Gastroesophageal sphincter (tissue), 4 donors: ENCODE measurements at regions not wholly inside any gene's neighbourhood (a gene's known extent, or its start where the extent isn't known, plus 50 kb on each side); places are given as distances from the start of the nearest gene placed in this dataset.

Experiments used
- ATAC-seq: fragments of 150-250 bp; one replicate; pipeline ENCODE4 v1.9.1; 2016; ENCODE audit warnings: mild to moderate bottlenecking, moderate library complexity
- H3K27ac ChIP-seq, 4 donors: fragments of 200-600 bp; sonication (generic) in 3 of 4; 1 replicate in 3 of 4; 2 replicates in 1 of 4; pipeline ENCODE4 v1.5.1; 2016 to 2019
- H3K27me3 ChIP-seq: fragments of 200-600 bp; sonication (generic); one replicate; pipeline ENCODE4 v1.5.1; 2019
- H3K36me3 ChIP-seq, 2 donors: fragments of 200-600 bp; sonication (generic); one replicate each; pipeline ENCODE4 v1.5.1; 2019; ENCODE audit warnings: control low read depth in 1 of 2
- H3K4me1 ChIP-seq, 3 donors: fragments of 200-600 bp; sonication (generic); 1 replicate in 2 of 3; 2 replicates in 1 of 3; pipeline ENCODE4 v1.5.1; 2016 to 2019; ENCODE audit warnings: control low read depth in 2 of 3
- H3K4me3 ChIP-seq, 2 donors: fragments of 200-600 bp; sonication (generic); one replicate each; pipeline ENCODE4 v1.5.1; 2019; ENCODE audit warnings: mild to moderate bottlenecking in 1 of 2, moderate library complexity in 1 of 2
- H3K9me3 ChIP-seq, 3 donors: fragments of 200-600 bp; sonication (generic); one replicate each; pipeline ENCODE4 v1.5.1; 2017 to 2019; ENCODE audit warnings: control low read depth in 2 of 3
- EP300 ChIP-seq: sonication (generic); formaldehyde crosslinking; IDR thresholded peaks from one replicate; pipeline ENCODE4 v1.6.1; 2017; ENCODE audit warnings: antibody characterized with exemption, mild to moderate bottlenecking
- POLR2A ChIP-seq, 2 donors: fragments of 450-650 bp; IDR thresholded peaks; one replicate each; pipeline ENCODE4 v1.6.1; 2017; ENCODE audit warnings: antibody characterized with exemption in 2 of 2, mild to moderate bottlenecking in 2 of 2, moderate library complexity in 1 of 2
- POLR2AphosphoS5 ChIP-seq: sonication (generic); formaldehyde crosslinking; IDR thresholded peaks from one replicate; pipeline ENCODE4 v1.6.1; 2017; ENCODE audit warnings: antibody characterized with exemption
- WGBS, 2 donors: methylation state at CpG; one replicate each; pipeline ENCODE4 v1.1.5; 2018; ENCODE audit warnings: low coverage in 1 of 2; 5-methylcytosine and 5-hydroxymethylcytosine counted together
- TF ChIP-seq, protein P1 (sequence below), 4 experiments: fragments of 200-600 bp in 2 of 4; fragments of 450-650 bp in 2 of 4; sonication (generic) in 1 of 4; IDR thresholded peaks; one replicate each; pipeline ENCODE4 v1.5.1; 2017 to 2019; ENCODE audit warnings: antibody characterized with exemption in 4 of 4, mild to moderate bottlenecking in 2 of 4, moderate library complexity in 2 of 4

GRCh38 chr5:105409695-105410094 lies 1847.1 kb upstream of the NUDT12 start:
- Histone ChIP-seq H3K4me3 (no peak overlapping the region), H3K27ac (no peak overlapping the region), H3K4me1 (no peaks in the 10 kb centered on the region), H3K36me3 (no peaks in the 10 kb centered on the region), H3K9me3 (no peaks in the 10 kb centered on the region), H3K27me3 (no peaks in the 10 kb centered on the region)
- TF ChIP-seq POLR2A (IDR thresholded peaks at IDR 0.05) = no peak
- no peak for TF ChIP-seq POLR2AphosphoS5
- TF ChIP-seq, protein P1, sequence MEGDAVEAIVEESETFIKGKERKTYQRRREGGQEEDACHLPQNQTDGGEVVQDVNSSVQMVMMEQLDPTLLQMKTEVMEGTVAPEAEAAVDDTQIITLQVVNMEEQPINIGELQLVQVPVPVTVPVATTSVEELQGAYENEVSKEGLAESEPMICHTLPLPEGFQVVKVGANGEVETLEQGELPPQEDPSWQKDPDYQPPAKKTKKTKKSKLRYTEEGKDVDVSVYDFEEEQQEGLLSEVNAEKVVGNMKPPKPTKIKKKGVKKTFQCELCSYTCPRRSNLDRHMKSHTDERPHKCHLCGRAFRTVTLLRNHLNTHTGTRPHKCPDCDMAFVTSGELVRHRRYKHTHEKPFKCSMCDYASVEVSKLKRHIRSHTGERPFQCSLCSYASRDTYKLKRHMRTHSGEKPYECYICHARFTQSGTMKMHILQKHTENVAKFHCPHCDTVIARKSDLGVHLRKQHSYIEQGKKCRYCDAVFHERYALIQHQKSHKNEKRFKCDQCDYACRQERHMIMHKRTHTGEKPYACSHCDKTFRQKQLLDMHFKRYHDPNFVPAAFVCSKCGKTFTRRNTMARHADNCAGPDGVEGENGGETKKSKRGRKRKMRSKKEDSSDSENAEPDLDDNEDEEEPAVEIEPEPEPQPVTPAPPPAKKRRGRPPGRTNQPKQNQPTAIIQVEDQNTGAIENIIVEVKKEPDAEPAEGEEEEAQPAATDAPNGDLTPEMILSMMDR (IDR thresholded peaks at IDR 0.05) = no peak
- TF ChIP-seq EP300 = no peak
- no peak for ATAC-seq
- 100% methylated on average over 1 of the region's 1 CpG for WGBS, 2 donors

GRCh38 chr5:105407200-105407599 lies 1844.6 kb upstream of the NUDT12 start:
- Histone ChIP-seq H3K4me1 (no peaks in the 10 kb centered on the region), H3K36me3 (no peaks in the 10 kb centered on the region), H3K27me3 (no peaks in the 10 kb centered on the region), H3K27ac (no peak overlapping the region), H3K9me3 (no peaks in the 10 kb centered on the region), H3K4me3 (no peak overlapping the region)
- TF ChIP-seq, protein P1 (IDR thresholded peaks at IDR 0.05) = no peak
- TF ChIP-seq EP300 = no peak
- 88 to 100% methylated on average over 1 of the region's 1 CpG for WGBS, 2 donors
- ATAC-seq = no peak

- no peak for TF ChIP-seq EP300
- no peak for TF ChIP-seq POLR2A (IDR thresholded peaks at IDR 0.05)
- TF ChIP-seq, protein P1 (IDR thresholded peaks at IDR 0.05) = no peak
- no peak for TF ChIP-seq POLR2AphosphoS5
- H3K27ac ChIP-seq = no peak overlapping the region
- H3K4me3 ChIP-seq = no peak overlapping the region
- H3K27me3 ChIP-seq = no peaks in the 10 kb centered on the region
- 50 to 93% methylated on average over 1 of the region's 1 CpG for WGBS, 2 donors
- no peaks in the 10 kb centered on the region for H3K4me1 ChIP-seq
- H3K36me3 ChIP-seq = no peaks in the 10 kb centered on the region
- ATAC-seq = no peak
- no peaks in the 10 kb centered on the region for H3K9me3 ChIP-seq
Measured at GRCh38 chr5:105397749-105398148, 1835.2 kb upstream of the NUDT12 start.

DNA sequence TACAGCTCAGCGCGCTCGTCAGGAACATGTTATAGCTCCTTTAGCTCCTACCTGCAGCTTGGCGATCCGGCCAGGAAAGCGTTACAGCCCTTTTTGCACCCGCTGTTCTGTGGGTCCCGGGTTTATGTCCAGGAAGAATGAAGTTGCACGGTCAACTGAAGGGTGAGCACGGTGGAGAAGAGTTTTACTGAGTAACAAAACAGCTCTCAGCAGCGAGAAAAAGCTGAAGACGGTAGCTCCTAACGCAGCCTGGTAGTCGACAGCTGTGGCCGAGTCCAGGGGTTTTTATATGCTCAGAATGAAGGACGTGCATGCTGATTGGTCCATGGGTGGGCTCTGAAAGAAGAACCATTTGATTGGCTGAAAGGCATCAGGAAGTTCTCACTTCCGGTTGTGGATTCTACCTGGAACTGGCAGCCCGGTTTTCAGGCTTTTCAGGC lies 1830.1 kb upstream of the NUDT12 start:
- Histone ChIP-seq H3K9me3 (no peaks in the 10 kb centered on the region), H3K4me1 (no peaks in the 10 kb centered on the region), H3K27ac (no peak overlapping the region), H3K36me3 (no peaks in the 10 kb centered on the region), H3K27me3 (no peaks in the 10 kb centered on the region), H3K4me3 (no peak overlapping the region)
- ATAC-seq = no peak
- 79 to 94% methylated on average over 6 to 10 of the region's 18 CpGs for WGBS, 2 donors
- TF ChIP-seq POLR2A (IDR thresholded peaks at IDR 0.05) (no peak), POLR2AphosphoS5 (no peak), EP300 (no peak)
- TF ChIP-seq, protein P1 (IDR thresholded peaks at IDR 0.05) = no peak

DNA sequence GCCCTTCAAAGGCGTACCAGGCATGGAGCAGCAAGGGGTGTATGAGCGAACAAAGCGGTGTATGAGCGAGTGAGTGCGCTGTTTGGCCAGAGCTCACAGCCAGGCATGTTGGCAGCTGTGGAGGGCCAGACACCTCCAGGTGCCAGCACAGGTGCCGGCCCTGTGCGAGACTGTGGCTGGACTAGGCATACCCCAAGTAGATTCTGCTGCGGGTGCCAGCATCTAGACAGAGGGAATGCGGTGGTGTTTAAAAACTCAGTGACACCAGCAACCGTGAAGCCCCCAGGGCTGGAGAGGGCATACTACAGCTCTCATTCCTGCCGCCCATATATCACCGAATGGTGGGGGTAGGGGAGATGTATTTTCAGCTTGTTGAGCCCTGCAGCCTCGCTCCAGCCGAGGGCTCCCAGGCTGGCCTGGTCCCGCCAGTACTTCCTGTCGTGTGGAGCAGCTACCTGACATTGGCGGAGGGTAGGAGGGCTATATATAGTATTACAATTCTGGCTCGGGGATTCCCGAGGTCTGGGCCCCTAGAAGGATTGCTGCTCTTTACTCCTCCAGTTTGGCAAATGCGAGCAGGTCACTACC lies 1829.6 kb upstream of the NUDT12 start:
- Histone ChIP-seq H3K9me3 (no peaks in the 10 kb centered on the region), H3K4me1 (no peaks in the 10 kb centered on the region), H3K4me3 (no peak overlapping the region), H3K27ac (no peak overlapping the region), H3K27me3 (no peaks in the 10 kb centered on the region), H3K36me3 (no peaks in the 10 kb centered on the region)
- TF ChIP-seq, protein P1 (IDR thresholded peaks at IDR 0.05) = no peak
- TF ChIP-seq EP300 (no peak), POLR2A (IDR thresholded peaks at IDR 0.05) (no peak), POLR2AphosphoS5 (no peak)
- no peak for ATAC-seq
- WGBS, 2 donors = 86 to 100% methylated on average over 6 to 9 of the region's 20 CpGs
